Mesendoderm (in vitro differentiated cells): ENCODE measurements at regions not wholly inside any gene's neighbourhood (a gene's known extent, or its start where the extent isn't known, plus 50 kb on each side); places are given as distances from the start of the nearest gene placed in this dataset.

Experiments used
- DNase-seq: peaks from one replicate; pipeline ENCODE4 v3.0.0; 2013
- H2AK5ac ChIP-seq: 2 replicates; pipeline ENCODE4 v1.6.1; 2013; ENCODE audit warnings: low read length, inconsistent platforms
- H2BK120ac ChIP-seq: 2 replicates; pipeline ENCODE4 v1.6.1; 2013; ENCODE audit warnings: low read depth, mild to moderate bottlenecking, low read length, moderate library complexity, mixed read lengths
- H2BK15ac ChIP-seq: replicated peaks from 2 replicates; pipeline ENCODE4 v1.6.1; 2013; ENCODE audit warnings: low read depth, mild to moderate bottlenecking, moderate library complexity
- H2BK5ac ChIP-seq: 2 replicates; pipeline ENCODE4 v1.6.1; 2013; ENCODE audit warnings: low read length, inconsistent platforms
- H3K18ac ChIP-seq: 2 replicates; pipeline ENCODE4 v1.6.1; 2013; ENCODE audit warnings: mild to moderate bottlenecking, low read length, mixed read lengths
- H3K23ac ChIP-seq: one replicate; pipeline ENCODE4 v1.6.1; 2013; ENCODE audit warnings: low read length
- H3K27ac ChIP-seq: 2 replicates; pipeline ENCODE4 v1.5.1; 2013; ENCODE audit warnings: low read depth, mild to moderate bottlenecking, inconsistent platforms, low read length, moderate library complexity
- H3K27me3 ChIP-seq: 2 replicates; pipeline ENCODE4 v1.6.1; 2013; ENCODE audit warnings: low read length, control low read depth, mild to moderate bottlenecking, inconsistent platforms; ENCODE audit not compliant: insufficient read depth, poor library complexity
- H3K36me3 ChIP-seq: 2 replicates; pipeline ENCODE4 v1.6.1; 2013; ENCODE audit warnings: low read length, inconsistent platforms; ENCODE audit not compliant: control insufficient read depth, insufficient read depth
- H3K4ac ChIP-seq: one replicate; pipeline ENCODE4 v1.6.1; 2013; ENCODE audit warnings: low read depth, mild to moderate bottlenecking, low read length, moderate library complexity
- H3K4me1 ChIP-seq: 2 replicates; pipeline ENCODE4 v1.6.1; 2013; ENCODE audit warnings: low read depth, low read length, inconsistent platforms; ENCODE audit not compliant: control insufficient read depth
- H3K4me2 ChIP-seq: 2 replicates; pipeline ENCODE4 v1.6.1; 2013; ENCODE audit warnings: low read length
- H3K4me3 ChIP-seq: 2 replicates; pipeline ENCODE4 v1.5.1; 2013; ENCODE audit warnings: mild to moderate bottlenecking, low read length
- H3K56ac ChIP-seq: one replicate; pipeline ENCODE4 v1.6.1; 2013; ENCODE audit warnings: low read length
- H3K79me1 ChIP-seq: 2 replicates; pipeline ENCODE4 v1.6.1; 2013; ENCODE audit warnings: low read length, inconsistent platforms
- H3K79me2 ChIP-seq: 2 replicates; pipeline ENCODE4 v1.6.1; 2013; ENCODE audit warnings: mild to moderate bottlenecking, low read length; ENCODE audit not compliant: control insufficient read depth, insufficient read depth
- H3K9ac ChIP-seq: 2 replicates; pipeline ENCODE4 v1.6.1; 2013; ENCODE audit warnings: low read length, inconsistent platforms
- H4K5ac ChIP-seq: one replicate; pipeline ENCODE4 v1.6.1; 2013; ENCODE audit warnings: low read length
- H4K8ac ChIP-seq: one replicate; pipeline ENCODE4 v1.6.1; 2013; ENCODE audit warnings: low read depth, mild to moderate bottlenecking, control low read depth, low read length, moderate library complexity
- WGBS: extraction: QIAGEN DNeasy Blood & Tissue Kit; methylation state at CpG from one replicate; pipeline ENCODE4 v1.1.7; 2013; ENCODE audit warnings: low lambda C conversion rate, missing lambda C conversion rate; ENCODE audit not compliant: insufficient coverage; ENCODE audit errors: extremely low coverage; 5-methylcytosine and 5-hydroxymethylcytosine counted together

DNA sequence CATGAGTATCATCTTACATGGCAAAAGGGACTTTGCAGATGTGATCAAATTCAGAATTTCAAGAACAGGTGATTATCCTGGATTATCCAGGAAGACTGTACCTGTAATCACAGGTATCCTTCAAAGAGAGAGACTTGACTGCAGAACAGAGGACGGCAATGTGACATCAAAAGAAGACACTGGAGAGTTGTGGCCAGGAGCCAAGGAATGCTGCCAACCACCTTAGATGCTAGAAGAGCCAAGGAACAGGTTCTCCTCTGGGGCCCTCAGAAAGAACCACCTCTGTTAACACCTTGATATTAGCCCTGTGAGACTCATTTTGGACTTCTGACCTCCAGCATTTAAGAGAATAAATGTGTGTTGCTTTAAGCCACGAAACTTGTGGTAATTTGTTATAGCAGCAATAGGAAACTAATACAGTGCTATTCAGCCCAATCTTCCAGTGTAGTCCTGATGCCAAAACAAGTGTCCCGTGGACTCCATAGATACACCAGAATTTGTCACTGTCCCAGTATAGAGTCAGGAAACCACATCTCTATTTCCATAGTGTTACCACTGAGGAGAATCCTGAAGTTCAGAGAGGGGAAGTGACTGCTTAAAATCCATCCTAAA lies 330.6 kb upstream of the TLE3 start:
- no peak overlapping the region for H3K18ac ChIP-seq

DNA sequence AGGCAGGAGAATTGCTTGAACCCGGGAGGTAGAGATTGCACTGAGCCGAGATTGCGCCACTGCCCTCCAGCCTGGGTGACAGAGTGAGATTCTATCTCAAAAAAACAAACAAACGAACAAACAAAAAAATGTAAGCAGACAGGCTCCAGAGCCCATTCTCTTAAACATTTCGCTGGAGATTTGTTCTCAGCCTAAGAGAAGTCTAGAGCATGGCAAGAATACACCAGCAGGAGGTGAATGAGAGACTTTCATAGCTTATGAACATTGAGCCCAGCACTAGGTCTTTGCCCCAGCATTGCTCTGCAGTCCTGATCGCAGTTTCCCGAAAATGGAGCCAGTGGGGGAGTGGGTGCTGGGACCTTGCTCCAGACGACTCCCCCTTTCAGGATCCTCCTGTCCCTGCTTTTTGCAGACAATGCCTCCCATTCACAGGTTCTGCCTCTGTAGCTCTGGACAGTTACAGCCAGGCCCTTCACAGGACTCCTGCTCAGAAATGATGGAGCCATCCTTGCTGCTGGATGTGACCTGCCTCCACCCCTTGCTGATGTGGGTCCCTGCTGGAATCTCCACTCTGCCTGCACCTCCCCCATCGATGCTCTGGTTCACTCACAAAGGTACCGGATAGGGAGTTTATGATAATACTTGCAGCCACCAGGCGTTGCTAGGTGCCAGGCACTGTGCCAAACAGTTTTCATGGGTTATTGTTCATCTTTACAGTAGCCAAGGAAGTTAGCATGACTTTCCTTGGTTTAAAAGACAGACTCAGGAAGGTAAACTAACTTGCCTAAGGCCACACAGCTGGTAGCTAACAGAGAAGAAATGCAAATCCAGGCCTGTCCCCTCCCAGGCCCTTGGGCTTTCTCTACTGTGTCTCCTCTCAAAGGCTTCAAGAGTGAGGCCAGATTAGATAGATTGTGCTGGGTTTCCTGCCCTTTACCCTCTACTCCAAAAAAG lies 329.7 kb upstream of the TLE3 start:
- Histone ChIP-seq H3K79me1 (no peaks in the 10 kb centered on the region), H2BK120ac (no peak overlapping the region), H3K27ac (no peak overlapping the region), H3K4me3 (no peak overlapping the region), H3K18ac (no peak overlapping the region), H3K4me2 (no peak overlapping the region), H3K4ac (no peak overlapping the region), H3K79me2 (no peaks in the 10 kb centered on the region), H2BK15ac (no peak overlapping the region), H2BK5ac (no peak overlapping the region), H3K4me1 (peaks cover 2% of the 10 kb centered on the region), H4K8ac (no peak overlapping the region), H2AK5ac (no peak overlapping the region), H4K5ac (no peak overlapping the region), H3K23ac (no peak overlapping the region), H3K9ac (no peak overlapping the region), H3K36me3 (no peaks in the 10 kb centered on the region), H3K56ac (no peak overlapping the region), H3K27me3 (no peaks in the 10 kb centered on the region)
- WGBS, result no CpG with 5 or more reads among the region's 11 CpGs
- peak; percentile 58 for DNase-seq

More for the DNA sequence above, 330.6 kb upstream of the TLE3 start:
- WGBS, result no CpG with 5 or more reads among the region's 3 CpGs
- H3K9ac ChIP-seq, result no peak overlapping the region
- no peaks in the 10 kb centered on the region for H3K79me2 ChIP-seq
- no peak overlapping the region for H3K23ac ChIP-seq
- H2AK5ac ChIP-seq, result no peak overlapping the region
- H2BK120ac ChIP-seq, result no peak overlapping the region
- H2BK5ac ChIP-seq, result no peak overlapping the region
- DNase-seq, result no peak
- H3K79me1 ChIP-seq, result no peaks in the 10 kb centered on the region
- H4K8ac ChIP-seq, result no peak overlapping the region
- H3K4me2 ChIP-seq, result no peak overlapping the region
- no peak overlapping the region for H2BK15ac ChIP-seq
- H3K4ac ChIP-seq, result no peak overlapping the region
- H4K5ac ChIP-seq, result no peak overlapping the region
- no peaks in the 10 kb centered on the region for H3K27me3 ChIP-seq
- no peak overlapping the region for H3K4me3 ChIP-seq
- no peak overlapping the region for H3K27ac ChIP-seq
- peaks cover 2% of the 10 kb centered on the region for H3K4me1 ChIP-seq
- H3K36me3 ChIP-seq, result no peaks in the 10 kb centered on the region
- no peak overlapping the region for H3K56ac ChIP-seq

DNA sequence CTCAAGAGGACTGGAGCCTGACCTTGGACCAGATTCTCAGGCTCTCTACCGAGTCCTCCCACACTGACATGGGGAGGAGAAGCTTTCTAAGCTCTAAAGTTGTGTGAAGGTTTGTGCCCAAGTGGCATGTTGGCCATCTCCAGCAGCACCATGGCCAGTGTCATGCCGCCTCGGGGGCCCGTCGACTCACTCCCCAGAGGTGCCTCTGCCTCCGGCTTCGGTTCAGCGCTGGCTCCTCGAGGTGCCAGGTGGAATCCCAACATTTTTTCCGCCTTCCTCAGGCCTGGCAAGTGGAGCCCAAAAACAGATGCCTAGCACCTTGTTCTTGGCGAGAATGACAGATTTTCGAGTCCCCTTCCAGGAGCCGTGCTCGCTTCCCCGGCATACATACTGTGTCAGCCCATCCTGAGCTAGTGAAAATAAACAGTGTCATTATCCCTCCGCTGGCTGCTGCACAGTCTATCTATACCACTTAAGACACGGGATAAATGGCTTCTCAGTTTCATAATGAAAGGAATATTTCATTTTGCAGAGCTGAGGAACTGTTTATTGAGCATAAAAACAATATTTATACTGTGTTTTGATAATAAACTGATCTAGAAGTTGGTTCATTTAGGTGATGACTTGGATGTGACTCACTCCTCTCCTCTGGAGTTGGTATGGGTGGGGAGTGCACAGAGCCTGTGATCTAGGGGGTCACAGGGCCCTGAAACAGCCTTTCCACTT lies 328.5 kb upstream of the TLE3 start:
- no CpG with 5 or more reads among the region's 17 CpGs for WGBS
- Histone ChIP-seq H3K79me2 (no peaks in the 10 kb centered on the region), H3K27ac (no peak overlapping the region), H3K4ac (no peak overlapping the region), H4K8ac (no peak overlapping the region), H3K23ac (no peak overlapping the region), H3K9ac (no peak overlapping the region), H2BK120ac (no peak overlapping the region), H2AK5ac (no peak overlapping the region), H3K56ac (no peak overlapping the region), H3K18ac (no peak overlapping the region), H4K5ac (no peak overlapping the region), H3K4me2 (no peak overlapping the region), H3K36me3 (no peaks in the 10 kb centered on the region), H3K79me1 (no peaks in the 10 kb centered on the region), H3K4me1 (peaks cover 2% of the 10 kb centered on the region), H3K4me3 (no peak overlapping the region), H2BK5ac (no peak overlapping the region), H3K27me3 (no peaks in the 10 kb centered on the region), H2BK15ac (no peak overlapping the region)
- DNase-seq, result no peak

DNA sequence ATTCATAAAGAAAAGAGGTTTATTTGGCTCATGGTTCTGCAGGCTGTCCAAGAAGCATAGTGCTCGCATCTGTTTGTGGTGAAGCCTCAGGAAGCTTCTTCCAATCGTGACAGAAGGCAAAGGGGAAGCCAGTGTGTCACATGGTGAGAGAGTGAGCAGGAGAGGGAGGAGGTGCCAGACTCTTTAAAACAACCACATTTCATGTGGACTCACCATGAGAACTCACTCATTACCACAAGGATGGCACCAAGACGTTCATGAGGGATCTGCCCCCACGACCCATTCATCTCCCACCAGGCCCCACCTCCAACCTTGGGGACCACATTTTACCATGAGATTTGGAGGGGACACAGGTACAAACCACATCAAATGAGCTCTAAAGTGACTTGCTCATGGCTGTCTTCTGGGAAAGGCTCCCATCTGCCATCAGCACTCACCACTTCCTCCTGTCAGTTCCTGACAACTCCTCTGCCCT lies 327.3 kb upstream of the TLE3 start:
- no peak overlapping the region for H2BK120ac ChIP-seq
- H3K4me2 ChIP-seq, result no peak overlapping the region
- no peak overlapping the region for H2AK5ac ChIP-seq
- no peak overlapping the region for H4K8ac ChIP-seq
- H2BK5ac ChIP-seq, result no peak overlapping the region
- peaks cover 2% of the 10 kb centered on the region for H3K4me1 ChIP-seq
- H3K4ac ChIP-seq, result no peak overlapping the region
- H3K56ac ChIP-seq, result no peak overlapping the region
- H3K27ac ChIP-seq, result no peak overlapping the region
- H3K79me1 ChIP-seq, result no peaks in the 10 kb centered on the region
- no peak overlapping the region for H3K18ac ChIP-seq
- no peak overlapping the region for H3K4me3 ChIP-seq
- no peak overlapping the region for H3K23ac ChIP-seq
- no peaks in the 10 kb centered on the region for H3K27me3 ChIP-seq
- no peak overlapping the region for H4K5ac ChIP-seq
- no peak overlapping the region for H2BK15ac ChIP-seq
- H3K9ac ChIP-seq, result no peak overlapping the region
- no peak for DNase-seq
- no peaks in the 10 kb centered on the region for H3K36me3 ChIP-seq
- no CpG with 5 or more reads among the region's 4 CpGs for WGBS
- H3K79me2 ChIP-seq, result no peaks in the 10 kb centered on the region

DNA sequence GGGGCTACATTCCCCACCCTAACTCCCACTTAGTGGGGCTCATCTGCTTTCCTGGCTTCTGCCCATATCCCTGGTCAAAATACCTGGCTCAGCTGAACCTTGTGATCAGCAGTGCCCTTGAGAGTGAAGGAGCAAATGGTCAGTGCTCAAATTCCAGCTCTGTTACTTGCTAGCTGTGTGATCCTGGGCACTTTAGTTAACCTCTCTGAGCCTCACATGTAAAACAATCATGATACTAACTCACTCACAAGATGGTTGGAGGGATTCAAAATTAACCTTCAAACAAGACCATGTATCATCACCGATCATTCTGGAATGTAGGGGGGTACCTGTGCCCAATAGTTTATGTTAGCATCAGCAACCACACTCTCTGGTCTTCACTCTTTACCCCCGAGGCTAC lies 325.6 kb upstream of the TLE3 start:
- Histone ChIP-seq H4K5ac (no peak overlapping the region), H3K4me2 (no peak overlapping the region), H4K8ac (no peak overlapping the region), H2AK5ac (no peak overlapping the region), H2BK5ac (no peak overlapping the region), H3K79me2 (no peaks in the 10 kb centered on the region), H3K36me3 (no peaks in the 10 kb centered on the region), H3K56ac (no peak overlapping the region), H3K4me3 (no peak overlapping the region), H3K27me3 (no peaks in the 10 kb centered on the region), H2BK15ac (no peak overlapping the region), H3K18ac (no peak overlapping the region), H3K27ac (no peak overlapping the region), H3K9ac (no peak overlapping the region), H3K23ac (no peak overlapping the region), H3K4ac (no peak overlapping the region), H3K79me1 (no peaks in the 10 kb centered on the region), H2BK120ac (no peak overlapping the region), H3K4me1 (peaks cover 2% of the 10 kb centered on the region)
- WGBS, result no CpG with 5 or more reads among the region's 2 CpGs
- no peak for DNase-seq
